NCI-H2227 (cell line): ENCODE measurements at regions not wholly inside any gene's neighbourhood (a gene's known extent, or its start where the extent isn't known, plus 50 kb on each side); places are given as distances from the start of the nearest gene placed in this dataset.
A peak's percentile ranks its signal among the peaks of the same experiment; 100 is the strongest.

Source experiments
- DNase-seq: peaks from one replicate; lab custom pipeline; 2025; ENCODE audit not compliant: unreplicated experiment; lab: John Stamatoyannopoulos, UW

GRCh38 chr22:46065691-46066454, 84.5 kb upstream of the PPARA start:
- DNase-seq = no peak

DNA sequence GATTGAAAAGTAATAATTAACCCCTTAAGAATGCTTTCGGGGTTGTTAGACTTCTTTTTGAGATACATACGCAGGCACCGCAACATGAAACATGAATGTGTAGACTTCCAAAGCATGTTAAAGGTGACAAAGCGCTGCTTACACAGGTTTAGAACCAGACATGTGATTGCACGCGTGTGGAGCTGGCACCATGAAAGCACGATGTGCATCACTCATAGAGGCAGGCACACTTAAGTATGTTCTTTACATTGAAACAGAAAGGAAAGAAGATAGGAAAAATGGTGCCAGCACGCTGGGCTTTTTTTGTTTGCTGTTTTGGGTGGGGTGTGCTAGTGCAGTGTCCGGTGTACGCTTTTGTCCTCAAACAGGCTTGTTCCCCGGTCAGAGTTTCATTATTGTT, 83.6 kb upstream of the PPARA start:
- no peak for DNase-seq

- no peak for DNase-seq
Observed at GRCh38 chr22:46067159-46068111, 82.9 kb upstream of the PPARA start.

DNA sequence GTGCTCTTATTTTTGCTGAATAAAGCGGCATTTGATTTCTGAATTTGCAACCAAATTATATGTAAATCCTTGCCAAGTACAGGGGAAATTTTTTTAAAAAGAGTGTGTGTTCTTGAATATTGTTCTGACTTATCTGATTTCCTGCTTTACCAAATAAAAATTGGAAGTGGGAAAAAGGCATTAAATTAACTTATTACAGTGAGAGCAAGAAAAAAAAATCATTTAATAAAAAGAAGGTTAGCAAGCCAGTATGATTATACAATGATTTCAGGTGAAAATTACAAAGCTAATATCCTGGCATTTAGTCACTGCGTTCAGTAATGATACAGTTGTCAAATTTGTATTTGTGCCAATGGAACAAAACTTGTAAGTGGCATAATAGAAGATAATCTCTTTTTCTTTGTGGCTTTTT, 82.1 kb upstream of the PPARA start:
- DNase-seq = no peak

DNA sequence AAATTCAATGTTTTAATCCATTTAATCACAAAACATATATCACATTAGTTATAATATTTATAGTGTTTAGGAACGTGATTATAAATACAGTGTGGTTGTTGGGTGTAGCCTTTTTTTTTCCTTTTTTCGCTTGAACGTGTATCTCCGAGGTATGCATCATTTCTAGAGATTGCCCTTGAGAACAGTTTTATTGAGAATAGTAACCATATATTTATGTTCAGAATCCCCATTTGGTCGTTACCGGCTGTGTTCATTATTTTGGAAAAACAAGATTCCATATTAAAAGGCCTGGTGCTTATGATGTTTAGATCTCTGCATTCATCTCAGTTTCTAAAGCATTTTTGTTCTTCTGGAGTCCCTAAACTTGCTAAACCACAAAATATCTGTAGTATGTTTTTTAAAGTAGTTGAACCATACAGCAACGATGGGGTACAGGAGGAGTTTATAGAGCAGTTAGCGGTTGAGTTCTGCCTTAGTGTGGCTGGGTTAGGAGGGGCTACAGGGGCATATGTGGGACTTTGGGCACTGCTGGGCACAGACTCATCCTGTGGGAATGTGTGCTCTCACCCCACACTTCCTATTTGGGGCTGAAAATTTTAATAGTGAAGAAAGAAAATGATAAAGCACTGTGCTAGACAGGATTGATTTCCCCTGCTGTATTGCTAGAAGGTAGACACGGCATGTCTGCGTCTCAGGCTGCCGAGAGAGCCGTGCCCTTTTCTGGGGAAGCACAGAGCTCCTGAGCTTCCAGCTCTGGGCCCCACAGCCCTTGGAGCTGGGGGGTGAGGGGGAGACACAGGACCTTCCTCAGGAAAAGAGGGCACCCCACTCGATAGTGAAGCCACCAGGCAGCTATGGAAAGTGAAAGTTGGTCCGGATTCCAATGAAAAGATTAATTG, 81.5 kb upstream of the PPARA start:
- no peak for DNase-seq

DNA sequence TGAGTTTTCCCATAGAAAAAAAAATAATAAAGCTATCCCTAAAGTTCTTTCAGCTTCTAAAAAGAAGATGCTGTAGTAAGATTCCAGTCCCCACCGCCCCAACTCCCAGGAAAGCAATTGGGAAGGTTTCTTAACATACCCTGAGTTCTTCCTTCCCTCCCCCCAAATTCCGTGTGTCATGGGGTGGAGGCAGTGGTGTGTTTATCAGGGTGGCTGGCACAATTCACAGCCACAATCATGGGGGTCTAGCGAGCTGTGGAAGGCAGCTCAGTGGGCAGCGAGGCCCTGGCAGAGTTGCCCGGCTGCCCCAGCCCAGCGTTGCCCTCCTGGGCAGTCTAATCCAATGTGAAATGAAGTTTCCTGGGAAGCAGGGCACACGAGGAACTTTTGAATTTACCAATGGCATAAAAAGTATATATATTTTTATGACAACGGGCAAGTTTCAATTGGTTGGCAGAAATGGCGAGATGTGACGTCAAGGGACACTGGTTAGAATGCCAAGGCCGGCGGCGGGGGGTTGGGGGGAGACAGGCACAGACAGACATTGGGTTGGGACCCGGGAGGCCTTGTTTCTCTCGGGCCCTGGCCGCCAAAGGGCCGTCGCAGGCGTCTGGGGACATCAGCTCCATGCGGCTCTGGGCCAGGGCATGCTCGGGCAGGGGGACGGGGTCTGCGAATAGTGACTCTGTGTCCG, 80.7 kb upstream of the PPARA start:
- peak; percentile 80 for DNase-seq

DNA sequence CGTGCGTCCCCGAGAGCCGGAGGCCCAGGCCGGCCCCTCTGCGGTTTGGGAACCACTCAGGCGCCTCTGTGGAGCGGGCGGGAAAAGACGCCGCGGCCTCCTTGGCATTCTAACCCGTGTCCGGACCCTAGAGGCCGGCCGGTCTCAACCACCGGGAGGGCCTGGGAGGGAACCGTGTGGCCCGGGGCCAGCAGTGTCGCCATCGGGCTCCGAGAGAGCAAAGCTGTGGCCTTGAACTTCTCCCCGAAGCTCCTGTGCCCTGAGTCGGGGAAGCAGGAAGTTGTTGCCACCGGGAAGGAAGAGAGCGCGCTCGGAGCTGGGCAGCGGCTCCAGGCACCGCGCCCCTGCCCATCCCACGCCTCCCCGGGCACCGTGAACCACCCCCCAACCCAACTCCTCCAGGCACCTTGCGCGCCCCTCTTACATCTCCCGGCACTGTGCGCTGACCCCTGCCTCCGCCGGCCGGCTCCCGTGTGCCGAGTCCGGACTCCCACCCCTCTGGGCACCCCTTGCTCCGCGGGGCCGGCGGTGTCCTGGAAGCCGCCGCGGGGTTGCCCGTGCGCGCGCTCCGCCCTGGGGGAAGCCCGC, 80.0 kb upstream of the PPARA start:
- DNase-seq = no peak

GRCh38 chr22:46070803-46071450, 79.4 kb upstream of the PPARA start:
- peak; percentile 84 for DNase-seq

GRCh38 chr22:46071451-46072109, 78.7 kb upstream of the PPARA start:
- DNase-seq = peak; percentile 85

- no peak for DNase-seq
Observed at GRCh38 chr22:46072110-46072881, 78.0 kb upstream of the PPARA start.

- no peak for DNase-seq
Observed at GRCh38 chr22:46072981-46073682, 77.2 kb upstream of the PPARA start.

DNA sequence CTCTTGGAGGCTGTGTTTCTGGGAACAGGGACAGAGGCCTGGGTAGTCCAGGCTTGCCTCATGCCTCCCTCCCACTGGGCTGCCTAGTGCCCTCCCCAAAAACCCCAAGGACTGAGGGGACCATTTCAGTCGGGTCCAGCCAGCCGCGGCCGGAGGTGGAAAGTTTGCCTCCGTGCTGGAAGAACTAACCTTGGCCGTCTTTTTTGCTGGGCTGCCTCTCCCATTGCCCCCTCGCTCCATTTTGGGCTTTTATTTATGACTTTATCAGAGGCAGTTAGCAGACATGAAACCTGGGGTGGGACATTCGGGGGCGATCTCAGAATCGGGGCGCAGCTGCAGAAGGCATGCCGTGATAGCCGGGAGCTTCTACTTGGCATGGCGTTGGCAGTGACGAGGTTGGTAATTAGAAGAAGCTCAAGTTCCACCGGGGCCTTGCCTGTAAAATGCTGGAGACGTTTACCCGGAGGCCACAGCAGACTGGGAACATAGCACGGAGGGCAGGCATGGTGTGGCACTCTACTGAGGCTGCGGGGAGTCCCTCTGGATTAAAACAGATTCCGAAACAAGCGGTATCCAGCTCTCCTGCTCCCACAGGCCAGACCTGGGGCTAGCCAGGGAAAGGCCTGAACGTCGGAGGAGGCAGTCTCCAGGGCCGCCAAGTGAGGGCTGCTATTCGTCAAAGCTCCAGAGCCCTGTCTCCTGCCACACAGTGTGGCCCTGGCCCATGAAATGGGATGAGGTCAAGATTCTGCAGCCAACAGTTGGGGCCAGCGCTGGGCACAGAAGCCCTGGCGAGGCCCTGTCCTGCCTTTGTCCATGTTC, 76.4 kb upstream of the PPARA start:
- DNase-seq = no peak

DNA sequence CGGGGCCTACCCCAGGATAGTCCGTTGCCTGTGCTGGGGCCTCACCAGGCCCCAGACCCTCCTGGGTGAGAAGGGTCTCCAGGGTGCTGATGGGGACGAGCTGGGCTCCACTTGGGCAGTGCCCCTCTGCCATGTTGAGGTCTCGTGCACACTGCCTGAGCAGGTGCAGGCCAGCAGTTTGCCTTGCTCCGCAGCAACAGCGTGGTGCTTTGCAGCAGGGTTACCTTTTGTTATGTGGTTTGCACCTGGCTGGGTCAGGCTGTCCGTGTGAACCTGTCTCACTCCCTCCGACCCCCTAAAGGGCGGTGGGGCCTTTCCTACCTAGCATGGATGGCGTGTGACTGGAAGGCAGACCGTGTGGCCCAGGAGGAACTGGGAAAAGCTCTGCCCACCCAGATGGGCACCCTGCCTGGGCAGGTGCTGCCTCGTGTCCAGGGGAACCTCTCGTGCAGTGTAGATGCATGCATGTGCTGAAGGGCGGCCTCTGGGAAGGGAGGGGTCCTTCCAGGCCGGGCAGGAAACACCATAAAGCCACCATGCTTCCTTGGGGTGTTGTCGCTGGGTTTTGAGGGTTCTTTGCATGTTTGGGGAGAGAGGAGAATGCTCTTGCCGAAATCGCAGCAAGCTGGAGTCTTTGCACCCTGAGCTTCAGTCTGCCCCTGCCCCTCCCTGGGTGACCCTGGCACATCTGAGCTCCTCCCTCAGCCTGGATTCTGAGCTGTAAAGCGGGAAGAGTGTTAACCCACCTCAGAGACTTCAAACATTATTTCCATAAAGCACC, 75.4 kb upstream of the PPARA start:
- DNase-seq = no peak

GRCh38 chr22:46075764-46076531, 74.4 kb upstream of the PPARA start:
- DNase-seq = no peak

GRCh38 chr22:46076651-46077339, 73.5 kb upstream of the PPARA start:
- DNase-seq = no peak
